Hematopoietic multipotent progenitor cell treated with erythropoietin and hydrocortisone succinate and interleukin-3 and kit ligand, for 4 days (in vitro differentiated cells): ENCODE measurements at regions not wholly inside any gene's neighbourhood (a gene's known extent, or its start where the extent isn't known, plus 50 kb on each side); places are given as distances from the start of the nearest gene placed in this dataset.
A peak's percentile ranks its signal among the peaks of the same experiment; 100 is the strongest.

ENCODE experiments used
- DNase-seq: peaks from one replicate; pipeline ENCODE4 v3.0.0-alpha.2; 2015

GRCh38 chr6:85126485-85127167 lies 323.3 kb upstream of the NT5E start:
- DNase-seq: peak; percentile 57

DNA sequence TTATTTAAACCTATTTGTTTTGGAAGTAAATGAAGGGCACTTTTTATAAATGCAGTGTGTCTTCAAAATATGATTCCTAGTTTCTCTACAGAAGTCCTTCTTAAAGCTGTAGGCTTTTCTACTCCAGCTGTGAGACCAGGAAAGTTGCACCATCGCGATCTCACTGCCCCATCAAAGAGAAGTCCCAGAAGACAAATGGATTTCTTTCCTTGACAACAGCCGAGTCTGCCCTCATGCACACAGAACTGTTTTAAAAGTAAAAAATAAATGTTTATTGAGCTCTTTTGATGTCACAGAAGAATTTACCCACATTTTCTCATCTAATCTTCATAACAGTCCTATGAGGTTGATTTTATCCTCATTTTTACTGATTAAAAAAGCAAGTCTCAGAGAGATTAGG lies 324.4 kb upstream of the NT5E start:
- no peak for DNase-seq

DNA sequence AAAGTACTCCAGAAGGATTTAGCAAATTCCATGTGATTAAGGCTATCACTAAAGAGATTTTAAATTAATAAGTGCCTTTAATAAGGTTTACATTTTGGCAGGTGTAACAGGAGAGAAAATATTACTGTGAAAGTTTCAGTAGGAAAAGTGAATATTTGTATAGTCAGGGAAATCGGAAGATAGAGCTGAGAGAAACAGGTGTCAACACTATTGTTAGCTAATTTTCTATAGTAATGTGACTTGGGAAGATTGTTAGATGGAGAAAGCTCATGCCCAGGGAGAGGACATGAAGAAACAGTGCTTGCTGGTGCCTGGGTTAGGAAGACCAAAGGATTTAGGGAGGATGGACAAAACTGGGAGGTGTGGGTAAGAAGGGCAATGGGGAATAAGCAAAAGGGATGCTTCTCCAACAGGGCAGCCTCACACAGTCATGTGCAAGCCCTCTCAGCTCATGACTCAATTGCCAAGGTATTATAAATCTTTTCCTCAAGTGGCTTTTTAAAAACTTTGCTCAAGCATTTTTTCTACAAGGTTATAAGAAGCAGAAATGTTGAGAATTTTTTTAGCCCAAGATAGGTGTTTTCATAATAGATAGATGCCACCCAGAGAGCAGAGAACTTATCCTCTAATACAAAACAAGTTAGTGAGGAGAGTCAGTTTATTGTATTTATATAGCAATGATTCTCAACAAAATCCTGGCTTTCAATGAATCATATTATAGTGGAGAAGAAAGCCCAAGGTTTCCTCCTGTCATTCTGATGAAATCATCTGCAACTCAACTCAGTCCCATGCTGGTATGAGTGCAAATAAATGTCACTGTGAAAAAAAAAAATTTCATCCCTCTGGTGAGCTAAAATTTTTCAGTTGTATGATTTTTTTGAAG lies 325.2 kb upstream of the NT5E start:
- DNase-seq: no peak

GRCh38 chr6:85121158-85121557 lies 328.7 kb upstream of the NT5E start:
- DNase-seq: no peak

GRCh38 chr6:85118652-85119235 lies 331.1 kb upstream of the NT5E start:
- no peak for DNase-seq

- DNase-seq: no peak
Measured at GRCh38 chr6:85118233-85118632, 331.6 kb upstream of the NT5E start.

GRCh38 chr6:85116475-85116874 lies 333.4 kb upstream of the NT5E start:
- DNase-seq: no peak

DNA sequence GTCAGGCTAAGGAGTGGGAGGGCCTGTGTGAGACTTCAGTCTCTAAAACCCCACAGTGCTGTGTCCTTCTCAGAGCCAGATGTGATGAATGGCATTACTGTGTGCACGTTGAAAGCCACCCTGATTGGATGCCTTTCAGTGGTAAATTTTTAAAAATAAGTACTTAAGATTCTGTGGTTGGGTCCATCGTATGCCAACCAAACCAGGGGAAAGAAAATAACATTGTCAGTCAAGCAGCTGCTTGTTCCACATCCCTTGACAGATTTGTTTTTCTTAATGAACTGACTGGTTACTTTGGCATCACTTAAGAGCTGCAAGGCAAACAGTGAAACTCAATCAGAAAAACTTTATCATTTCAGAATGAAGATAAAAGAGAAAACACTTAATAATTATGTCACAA lies 334.0 kb upstream of the NT5E start:
- no peak for DNase-seq

GRCh38 chr6:85115376-85115775 lies 334.5 kb upstream of the NT5E start:
- no peak for DNase-seq

DNA sequence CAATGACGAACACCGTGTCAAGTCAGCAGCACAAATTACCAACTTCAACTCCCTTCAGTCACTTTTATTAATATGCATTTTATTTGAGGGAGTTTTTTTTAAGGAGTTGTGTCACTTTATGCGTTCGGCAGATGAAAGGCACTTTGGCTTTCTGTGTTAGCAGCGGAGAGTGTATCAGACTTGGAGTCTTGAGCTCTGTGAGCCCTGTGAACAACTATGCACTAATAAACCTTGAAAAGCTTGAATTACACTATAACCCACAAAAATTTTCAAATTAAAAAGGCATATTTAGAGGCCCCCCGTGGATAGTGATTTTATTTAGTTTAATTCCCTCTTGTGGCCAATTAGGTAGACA lies 335.3 kb upstream of the NT5E start:
- DNase-seq: no peak

GRCh38 chr6:85113934-85114580 lies 335.8 kb upstream of the NT5E start:
- DNase-seq: no peak

GRCh38 chr6:85112540-85112939 lies 337.3 kb upstream of the NT5E start:
- DNase-seq: peak; percentile 18

- DNase-seq: no peak
Measured at GRCh38 chr6:85111481-85112011, 338.3 kb upstream of the NT5E start.

GRCh38 chr6:85110943-85111342 lies 338.9 kb upstream of the NT5E start:
- DNase-seq: no peak

- no peak for DNase-seq
Measured at GRCh38 chr6:85107701-85108100, 342.2 kb upstream of the NT5E start.

DNA sequence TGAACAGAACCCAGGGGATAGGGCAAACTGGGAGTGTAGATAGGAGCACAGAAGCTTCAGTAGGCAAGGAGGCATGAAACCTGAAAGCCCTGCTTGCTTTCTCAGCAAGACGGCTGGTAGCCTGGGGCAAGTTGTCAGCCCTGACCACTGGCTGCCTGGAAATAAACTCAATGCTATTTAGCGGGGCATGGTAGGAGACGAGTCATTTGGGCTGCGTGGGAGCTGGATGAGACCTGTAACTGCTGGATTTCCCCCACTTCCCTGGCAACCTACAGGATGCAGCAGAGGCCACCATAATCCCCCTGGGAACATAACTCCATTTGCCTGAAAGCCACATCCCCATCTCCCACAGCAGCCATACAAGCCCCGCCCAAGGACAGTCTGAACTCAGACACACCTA lies 332.6 kb upstream of the TBX18 start:
- DNase-seq: no peak

- no peak for DNase-seq
Measured at GRCh38 chr6:85092226-85092625, 327.8 kb upstream of the TBX18 start.

- no peak for DNase-seq
Measured at GRCh38 chr6:85089255-85089654, 324.9 kb upstream of the TBX18 start.

DNA sequence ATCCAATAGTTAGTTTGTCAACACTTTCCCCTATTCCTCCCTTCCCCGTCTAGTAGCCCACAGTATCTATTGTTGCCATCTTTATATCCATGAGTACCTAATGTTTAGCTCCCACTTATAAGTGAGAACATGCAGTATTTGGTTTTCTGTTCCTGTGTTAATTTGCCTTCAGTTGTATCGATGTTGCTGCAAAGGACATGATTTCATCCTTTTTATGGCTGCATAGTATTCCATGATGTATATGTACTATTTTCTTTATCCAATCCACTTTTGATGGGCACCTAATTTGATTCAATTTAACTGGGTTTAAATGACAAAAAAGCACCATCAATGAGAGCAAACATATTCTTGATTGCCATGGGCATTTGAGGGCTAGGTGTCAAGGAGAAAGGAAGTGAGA lies 321.5 kb upstream of the TBX18 start:
- no peak for DNase-seq

GRCh38 chr6:85081102-85081501 lies 316.7 kb upstream of the TBX18 start:
- DNase-seq: no peak

DNA sequence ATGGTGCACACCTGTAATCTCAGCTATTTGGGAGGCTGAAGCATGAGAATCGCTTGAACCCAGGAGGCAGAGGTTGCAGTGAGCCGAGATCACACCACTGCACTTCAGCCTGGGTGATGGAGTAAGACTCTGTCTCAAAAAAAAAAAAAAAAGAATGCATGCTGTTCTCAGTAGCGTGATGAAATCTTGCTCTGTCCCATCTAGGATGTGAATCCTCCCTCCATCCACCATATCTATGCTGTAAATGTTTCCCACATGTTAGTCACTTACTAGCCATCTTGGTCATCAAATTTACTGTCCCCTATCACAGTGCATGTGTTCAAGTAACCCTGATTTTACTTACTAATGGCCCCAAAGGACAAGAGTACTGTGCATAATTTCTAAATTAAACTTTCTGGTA lies 315.4 kb upstream of the TBX18 start:
- DNase-seq: no peak

GRCh38 chr6:85078058-85078457 lies 313.7 kb upstream of the TBX18 start:
- DNase-seq: no peak

DNA sequence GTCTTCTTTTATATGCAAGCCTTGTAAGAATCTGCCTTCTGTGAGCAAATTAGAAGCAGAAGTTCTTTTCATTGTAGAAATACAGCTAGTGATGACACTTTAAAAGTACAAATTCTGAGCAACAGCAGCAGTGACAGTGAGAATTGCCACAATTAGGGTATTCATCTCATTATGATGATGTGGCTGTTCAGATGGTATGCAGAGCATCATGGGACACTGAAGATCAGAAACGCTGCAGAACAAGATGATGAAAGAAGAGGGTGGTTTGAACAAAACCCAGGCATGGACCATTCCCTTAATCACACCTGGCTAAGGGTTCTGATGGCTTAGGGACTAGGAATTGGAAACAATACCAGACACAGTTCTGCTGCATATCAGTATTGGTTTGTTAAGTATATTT lies 312.7 kb upstream of the TBX18 start:
- DNase-seq: no peak
